H1 (cell line): ENCODE measurements at regions not wholly inside any gene's neighbourhood (a gene's known extent, or its start where the extent isn't known, plus 50 kb on each side); places are given as distances from the start of the nearest gene placed in this dataset.
A peak's percentile ranks its signal among the peaks of the same experiment; 100 is the strongest.

ENCODE experiments used
- CTCF ChIA-PET: fragments of 300-600 bp; sonication (Branson Sonifier 250); formaldehyde crosslinking; loops from one replicate; lab custom pipeline; 2021; ENCODE audit not compliant: partially characterized antibody; lab: Charles Lee
- POLR2A ChIA-PET: fragments of 300-600 bp; sonication (Branson Sonifier 250); formaldehyde crosslinking; loops from one replicate; lab custom pipeline; 2021; ENCODE audit warnings: inconsistent platforms; ENCODE audit not compliant: partially characterized antibody; lab: Charles Lee
- DNase-seq, 2 experiments: peaks; one replicate each; pipeline versions ENCODE4 v3.0.0 to v3.0.0-alpha.2; 2010 to 2022; ENCODE audit warnings: low spot score in 2 of 2, low read depth in 1 of 2, mixed read lengths in 1 of 2
- FAIRE-seq: peaks from 2 replicates; lab custom pipeline; 2011; peaks lifted over from hg19 to GRCh38; lab: Jason Lieb, UNC
- H2AFZ ChIP-seq: 2 replicates; pipeline ENCODE4 v1.8.1; 2012; ENCODE audit warnings: low read length, inconsistent platforms
- H2AK5ac ChIP-seq: 2 replicates; pipeline ENCODE4 v1.6.1; 2013; ENCODE audit warnings: low read depth, low read length
- H2BK120ac ChIP-seq: replicated peaks from 2 replicates; pipeline ENCODE3; 2013; ENCODE audit warnings: low read depth, low read length, inconsistent platforms
- H2BK12ac ChIP-seq: 2 replicates; pipeline ENCODE4 v1.6.1; 2013; ENCODE audit warnings: low read depth, low read length
- H2BK15ac ChIP-seq: 2 replicates; pipeline ENCODE4 v1.6.1; 2013; ENCODE audit warnings: low read length
- H2BK20ac ChIP-seq: 2 replicates; pipeline ENCODE4 v1.6.1; 2013; ENCODE audit warnings: low read length
- H2BK5ac ChIP-seq: 2 replicates; pipeline ENCODE4 v1.6.1; 2013; ENCODE audit warnings: low read depth, low read length
- H3K14ac ChIP-seq: 2 replicates; pipeline ENCODE4 v1.6.1; 2013; ENCODE audit warnings: inconsistent platforms; ENCODE audit not compliant: insufficient read length
- H3K18ac ChIP-seq: 2 replicates; pipeline ENCODE4 v1.6.1; 2013; ENCODE audit warnings: low read length; ENCODE audit errors: extremely low read depth
- H3K23ac ChIP-seq: 2 replicates; pipeline ENCODE4 v1.6.1; 2013; ENCODE audit warnings: inconsistent platforms; ENCODE audit not compliant: insufficient read length
- H3K23me2 ChIP-seq: 2 replicates; pipeline ENCODE4 v1.6.1; 2013; ENCODE audit warnings: low read depth, low read length
- H3K27ac ChIP-seq: 2 replicates; pipeline ENCODE4 v1.6.1; 2011; ENCODE audit warnings: low read depth, low read length, inconsistent platforms
- H3K27me3 ChIP-seq, 4 experiments: replicated peaks in 1 of 4; 1 replicate in 1 of 4; 2 replicates in 3 of 4; pipeline versions ENCODE4 v1.6.1 to v1.8.1; 2011 to 2013; ENCODE audit warnings: low read length in 3 of 4, mild to moderate bottlenecking in 3 of 4, inconsistent platforms in 2 of 4, mixed read lengths in 2 of 4, moderate library complexity in 1 of 4; ENCODE audit not compliant: control insufficient read depth in 3 of 4, insufficient read depth in 3 of 4; ENCODE audit errors: extremely low read depth in 1 of 4
- H3K36me3 ChIP-seq, 4 experiments: 2 replicates each; pipeline versions ENCODE4 v1.6.1 to v1.8.1; 2011 to 2013; ENCODE audit warnings: mild to moderate bottlenecking in 4 of 4, low read length in 3 of 4, moderate library complexity in 2 of 4, control low read depth in 1 of 4, inconsistent platforms in 1 of 4; ENCODE audit not compliant: insufficient read depth in 4 of 4, control insufficient read depth in 2 of 4
- H3K4ac ChIP-seq: replicated peaks from 2 replicates; pipeline ENCODE3; 2013; ENCODE audit warnings: low read length, low read depth, mixed read lengths, inconsistent platforms; ENCODE audit not compliant: insufficient read length
- H3K4me1 ChIP-seq, 4 experiments: replicated peaks in 1 of 4; 1 replicate in 1 of 4; 2 replicates in 3 of 4; pipeline versions ENCODE4 v1.6.1 to v1.8.1; 2011 to 2013; ENCODE audit warnings: low read length in 3 of 4, inconsistent platforms in 2 of 4, mixed read lengths in 1 of 4; ENCODE audit not compliant: insufficient read depth in 4 of 4, control insufficient read depth in 3 of 4
- H3K4me2 ChIP-seq, 2 experiments: 2 replicates each; pipeline versions ENCODE4 v1.6.1 to v1.8.1; 2011 to 2013; ENCODE audit warnings: low read depth in 2 of 2, low read length in 2 of 2, control low read depth in 1 of 2, inconsistent platforms in 1 of 2, mild to moderate bottlenecking in 1 of 2; ENCODE audit not compliant: insufficient read depth in 1 of 2
- H3K4me3 ChIP-seq, 4 experiments: fragments of 200-600, 300-600 bp in 1 of 4; sonication (generic), shearing (Covaris generic), sonication (Bioruptor Twin) in 1 of 4; 2 replicates each; pipeline versions ENCODE4 v1.5.1 to v1.8.1; 2011 to 2016; ENCODE audit warnings: low read length in 4 of 4, low read depth in 3 of 4, control low read depth in 2 of 4, inconsistent platforms in 2 of 4, mild to moderate bottlenecking in 2 of 4, mixed read lengths in 1 of 4, moderate library complexity in 1 of 4; ENCODE audit not compliant: insufficient read depth in 2 of 4; ENCODE audit errors: extremely low read depth in 1 of 4
- H3K56ac ChIP-seq: replicated peaks from 2 replicates; pipeline ENCODE3; 2013; ENCODE audit warnings: low read depth, mild to moderate bottlenecking, mixed read lengths, low read length, inconsistent platforms; ENCODE audit not compliant: insufficient read length
- H3K79me1 ChIP-seq: 2 replicates; pipeline ENCODE4 v1.6.1; 2013; ENCODE audit warnings: low read depth, low read length, control low read depth
- H3K79me2 ChIP-seq, 2 experiments: 2 replicates each; pipeline versions ENCODE4 v1.6.1 to v1.8.1; 2012 to 2013; ENCODE audit warnings: low read length in 2 of 2, mild to moderate bottlenecking in 2 of 2, inconsistent platforms in 1 of 2; ENCODE audit not compliant: insufficient read depth in 2 of 2, control insufficient read depth in 1 of 2
- H3K9ac ChIP-seq, 4 experiments: replicated peaks in 1 of 4; 1 replicate in 1 of 4; 2 replicates in 3 of 4; pipeline versions ENCODE4 v1.6.1 to v1.8.1; 2011 to 2013; ENCODE audit warnings: low read depth in 3 of 4, low read length in 3 of 4, control low read depth in 2 of 4, mild to moderate bottlenecking in 2 of 4, moderate library complexity in 2 of 4, inconsistent platforms in 1 of 4; ENCODE audit errors: extremely low read depth in 1 of 4
- H3K9me3 ChIP-seq, 2 experiments: 2 replicates each; pipeline versions ENCODE4 v1.6.1 to v1.8.1; 2012 to 2013; ENCODE audit warnings: mild to moderate bottlenecking in 2 of 2, moderate library complexity in 2 of 2, control low read depth in 1 of 2, inconsistent platforms in 1 of 2, low read depth in 1 of 2, low read length in 1 of 2, mixed read lengths in 1 of 2; ENCODE audit not compliant: insufficient read depth in 2 of 2
- H4K20me1 ChIP-seq, 2 experiments: replicated peaks in 1 of 2; 2 replicates each; pipeline versions ENCODE3 to v1.8.1; 2011 to 2013; ENCODE audit warnings: inconsistent platforms in 2 of 2, low read length in 2 of 2, mild to moderate bottlenecking in 1 of 2; ENCODE audit not compliant: insufficient read depth in 2 of 2, control insufficient read depth in 1 of 2
- H4K5ac ChIP-seq: 2 replicates; pipeline ENCODE4 v1.6.1; 2013; ENCODE audit warnings: low read length, low read depth, mixed read lengths, inconsistent platforms; ENCODE audit not compliant: insufficient read length
- H4K8ac ChIP-seq: 2 replicates; pipeline ENCODE4 v1.8.0; 2013; ENCODE audit warnings: mild to moderate bottlenecking, moderate library complexity, low read length, inconsistent platforms; ENCODE audit not compliant: insufficient read depth; ENCODE audit errors: extremely low read depth
- H4K91ac ChIP-seq: replicated peaks from 2 replicates; pipeline ENCODE3; 2013; ENCODE audit warnings: low read length, mixed read lengths, inconsistent platforms; ENCODE audit not compliant: insufficient read length
- CEBPB ChIP-seq: IDR thresholded peaks from 2 replicates; pipeline ENCODE4 v1.6.1; 2012; ENCODE audit warnings: low read depth, low read length
- EP300 ChIP-seq, 2 experiments: IDR thresholded peaks; 1 replicate in 1 of 2; 2 replicates in 1 of 2; pipeline ENCODE4 v1.6.1; 2011 to 2012; ENCODE audit warnings: low read depth in 2 of 2, low read length in 2 of 2, mild to moderate bottlenecking in 2 of 2, borderline replicate concordance in 1 of 2, inconsistent platforms in 1 of 2, moderate library complexity in 1 of 2
- EZH2 ChIP-seq: fragments of 200-600 bp; sonication (generic); IDR thresholded peaks from 2 replicates; pipeline ENCODE4 v1.7.1; 2012; ENCODE audit warnings: low read depth, mild to moderate bottlenecking, moderate library complexity, low read length, inconsistent platforms; ENCODE audit not compliant: severe bottlenecking
- HDAC6 ChIP-seq: IDR thresholded peaks from one replicate; pipeline ENCODE4 v1.7.1; 2012; ENCODE audit warnings: low read depth, mild to moderate bottlenecking, inconsistent platforms, low read length, moderate library complexity
- JUN ChIP-seq: IDR thresholded peaks from 2 replicates; pipeline ENCODE4 v1.6.1; 2011; ENCODE audit warnings: low read depth, mild to moderate bottlenecking, improper control_type of control experiment, low read length
- NRF1 ChIP-seq: IDR thresholded peaks from 2 replicates; pipeline ENCODE4 v1.6.1; 2011; ENCODE audit warnings: mild to moderate bottlenecking, low read depth, low read length, improper control_type of control experiment
- SIRT6 ChIP-seq: IDR thresholded peaks from one replicate; pipeline ENCODE4 v1.7.1; 2012; ENCODE audit warnings: low read length, inconsistent platforms
- SRF ChIP-seq: IDR thresholded peaks from 2 replicates; pipeline ENCODE4 v1.6.1; 2011; ENCODE audit warnings: mild to moderate bottlenecking, low read depth, low read length, moderate library complexity
- WGBS, 2 experiments: shearing (Covaris generic) in 1 of 2; methylation state at CpG; one replicate each; pipeline versions ENCODE4 v1.1.6 to v1.1.7; 2013 to 2015; ENCODE audit warnings: low lambda C conversion rate in 2 of 2, mixed read lengths in 2 of 2, inconsistent platforms in 1 of 2, low coverage in 1 of 2, missing lambda C conversion rate in 1 of 2; ENCODE audit not compliant: insufficient replicate concordance in 2 of 2, insufficient coverage in 1 of 2, insufficient read length in 1 of 2; ENCODE audit errors: extremely low coverage in 1 of 2, missing lambda C conversion rate in 1 of 2; 5-methylcytosine and 5-hydroxymethylcytosine counted together
- TF ChIP-seq, protein P1 (sequence below): IDR thresholded peaks from 2 replicates; pipeline ENCODE4 v1.6.1; 2012; ENCODE audit warnings: low read length, inconsistent platforms

- no peak for FAIRE-seq
- WGBS, 2 experiments: 75% methylated on average over 7 of the region's 7 CpGs; no CpG with 5 or more reads in 1 of the 2 experiments
- CTCF ChIA-PET: no interaction called here
Measured at GRCh38 chr21:14675774-14676530, 129.8 kb upstream of the SAMSN1 start.

More at GRCh38 chr21:14675774-14676530, 129.8 kb upstream of the SAMSN1 start:
- 0 out of 7 replicates have a peak, but pooled peaks cover 0 to 2% (median 0%) of the 10 kb centered on the region in 4 experiments for H3K4me1 ChIP-seq
- no peak overlapping the region for H4K8ac ChIP-seq
- H3K18ac ChIP-seq: no peak overlapping the region
- H2BK15ac ChIP-seq: no peak overlapping the region
- H2AK5ac ChIP-seq: no peak overlapping the region
- H3K14ac ChIP-seq: no peak overlapping the region
- POLR2A ChIA-PET: no interaction called here
- no peak overlapping the region for H2BK12ac ChIP-seq
- no peak overlapping the region for H3K9ac ChIP-seq
- no peak overlapping the region for H2BK120ac ChIP-seq
- H3K79me2 ChIP-seq: no peaks in the 10 kb centered on the region
- no peak overlapping the region for H3K56ac ChIP-seq
- no peak overlapping the region for H3K4me3 ChIP-seq
- peak overlapping the region; percentile 43; the same call in 1 of the 2 replicates for H2AFZ ChIP-seq
- H4K91ac ChIP-seq: no peak overlapping the region
- H2BK5ac ChIP-seq: no peak overlapping the region
- H3K4ac ChIP-seq: no peak overlapping the region
- H4K20me1 ChIP-seq: no peaks in the 10 kb centered on the region
- H3K23ac ChIP-seq: no peak overlapping the region
- no peaks in the 10 kb centered on the region for H3K23me2 ChIP-seq
- no peak for DNase-seq
- TF ChIP-seq SRF: no peak
- TF ChIP-seq, protein P1, sequence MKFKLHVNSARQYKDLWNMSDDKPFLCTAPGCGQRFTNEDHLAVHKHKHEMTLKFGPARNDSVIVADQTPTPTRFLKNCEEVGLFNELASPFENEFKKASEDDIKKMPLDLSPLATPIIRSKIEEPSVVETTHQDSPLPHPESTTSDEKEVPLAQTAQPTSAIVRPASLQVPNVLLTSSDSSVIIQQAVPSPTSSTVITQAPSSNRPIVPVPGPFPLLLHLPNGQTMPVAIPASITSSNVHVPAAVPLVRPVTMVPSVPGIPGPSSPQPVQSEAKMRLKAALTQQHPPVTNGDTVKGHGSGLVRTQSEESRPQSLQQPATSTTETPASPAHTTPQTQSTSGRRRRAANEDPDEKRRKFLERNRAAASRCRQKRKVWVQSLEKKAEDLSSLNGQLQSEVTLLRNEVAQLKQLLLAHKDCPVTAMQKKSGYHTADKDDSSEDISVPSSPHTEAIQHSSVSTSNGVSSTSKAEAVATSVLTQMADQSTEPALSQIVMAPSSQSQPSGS: no peak
- no peak for TF ChIP-seq EP300 (IDR thresholded peaks at IDR 0.05; ENCODE audit: borderline replicate concordance in 1 of 2, low read depth in 2 of 2, low read length in 2 of 2)
- TF ChIP-seq JUN: no peak
- TF ChIP-seq NRF1: no peak
- no peak for TF ChIP-seq EZH2
- no peak for TF ChIP-seq CEBPB
- no peak for TF ChIP-seq HDAC6
- no peak for TF ChIP-seq SIRT6
- H3K79me1 ChIP-seq: no peaks in the 10 kb centered on the region
- no peaks in the 10 kb centered on the region for H3K36me3 ChIP-seq
- no peak overlapping the region for H4K5ac ChIP-seq
- H3K27me3 ChIP-seq: no peaks in the 10 kb centered on the region; a peak in 1 of 7 replicates
- H3K9me3 ChIP-seq: no peaks in the 10 kb centered on the region
- no peak overlapping the region for H2BK20ac ChIP-seq
- no peak overlapping the region for H3K27ac ChIP-seq
- no peak overlapping the region for H3K4me2 ChIP-seq
